GM19099 (cell line): ENCODE measurements at regions not wholly inside any gene's neighbourhood (a gene's known extent, or its start where the extent isn't known, plus 50 kb on each side); places are given as distances from the start of the nearest gene placed in this dataset.

Experiments used
- POLR2A ChIP-seq: IDR thresholded peaks from 3 replicates; pipeline ENCODE4 v1.6.1; 2011; ENCODE audit warnings: low read depth; ENCODE audit not compliant: insufficient read length; ENCODE audit errors: extremely low read depth

- TF ChIP-seq POLR2A = no peak
These were observed 265.2 kb upstream of the TLE3 start for GRCh38 chr15:70362886-70363285.

DNA sequence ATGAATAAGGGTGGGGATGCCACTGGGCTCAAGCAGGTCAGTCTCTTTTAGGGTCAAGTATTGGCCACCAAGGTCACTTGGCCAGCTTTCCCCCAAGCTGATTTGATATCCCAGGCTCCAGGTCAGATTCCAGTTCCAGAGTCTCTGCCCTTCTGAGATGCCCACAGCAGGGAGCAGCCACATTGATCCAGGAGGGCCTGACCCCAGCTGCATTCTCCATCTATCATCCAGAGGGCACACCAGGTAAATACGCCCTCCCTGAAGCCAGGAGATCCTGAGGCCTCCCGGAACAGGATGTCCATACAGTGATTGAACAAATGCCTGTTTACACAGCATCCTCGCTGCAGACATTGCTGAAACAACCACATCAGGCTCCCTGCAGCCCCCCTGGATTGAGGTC lies 264.6 kb upstream of the TLE3 start:
- TF ChIP-seq POLR2A = no peak

DNA sequence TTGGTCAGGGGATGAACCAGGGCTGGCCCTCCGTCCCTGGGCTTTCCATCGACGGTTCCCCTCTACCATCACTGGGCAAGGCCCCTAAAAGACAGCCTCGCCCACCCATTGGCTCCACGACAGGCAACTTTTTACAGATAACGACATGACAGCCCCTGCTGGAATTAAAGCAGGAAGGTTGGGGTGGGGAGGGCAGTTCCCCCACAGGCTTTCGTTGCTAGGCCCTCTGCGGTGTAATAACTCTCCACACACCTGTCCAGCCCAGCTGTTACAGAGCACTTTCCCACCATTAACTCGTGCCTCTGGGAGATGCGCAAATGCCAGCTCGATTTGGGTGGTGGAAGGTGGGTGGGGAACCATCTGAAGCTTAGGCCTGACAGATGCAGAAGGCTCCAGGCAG lies 264.2 kb upstream of the TLE3 start:
- TF ChIP-seq POLR2A = no peak

DNA sequence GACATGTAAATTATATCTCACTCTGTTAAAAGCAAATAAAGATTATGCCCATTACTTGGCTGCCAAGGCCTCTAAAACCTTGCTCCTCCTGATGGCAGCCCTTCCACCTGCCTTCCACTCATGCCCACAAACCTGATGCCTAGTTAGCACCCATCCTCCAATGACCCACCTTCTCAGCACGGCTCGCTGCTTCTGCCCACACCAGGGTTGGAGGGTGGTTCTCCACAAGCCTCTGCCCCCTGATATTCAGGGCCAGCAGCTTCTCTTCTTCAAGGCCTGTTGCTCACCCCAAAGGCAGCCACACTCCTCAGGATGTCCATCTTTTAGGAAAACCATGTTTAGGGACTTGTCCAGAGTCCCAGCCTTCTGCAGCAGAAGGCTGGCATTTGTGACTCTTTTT lies 263.4 kb upstream of the TLE3 start:
- TF ChIP-seq POLR2A = no peak

DNA sequence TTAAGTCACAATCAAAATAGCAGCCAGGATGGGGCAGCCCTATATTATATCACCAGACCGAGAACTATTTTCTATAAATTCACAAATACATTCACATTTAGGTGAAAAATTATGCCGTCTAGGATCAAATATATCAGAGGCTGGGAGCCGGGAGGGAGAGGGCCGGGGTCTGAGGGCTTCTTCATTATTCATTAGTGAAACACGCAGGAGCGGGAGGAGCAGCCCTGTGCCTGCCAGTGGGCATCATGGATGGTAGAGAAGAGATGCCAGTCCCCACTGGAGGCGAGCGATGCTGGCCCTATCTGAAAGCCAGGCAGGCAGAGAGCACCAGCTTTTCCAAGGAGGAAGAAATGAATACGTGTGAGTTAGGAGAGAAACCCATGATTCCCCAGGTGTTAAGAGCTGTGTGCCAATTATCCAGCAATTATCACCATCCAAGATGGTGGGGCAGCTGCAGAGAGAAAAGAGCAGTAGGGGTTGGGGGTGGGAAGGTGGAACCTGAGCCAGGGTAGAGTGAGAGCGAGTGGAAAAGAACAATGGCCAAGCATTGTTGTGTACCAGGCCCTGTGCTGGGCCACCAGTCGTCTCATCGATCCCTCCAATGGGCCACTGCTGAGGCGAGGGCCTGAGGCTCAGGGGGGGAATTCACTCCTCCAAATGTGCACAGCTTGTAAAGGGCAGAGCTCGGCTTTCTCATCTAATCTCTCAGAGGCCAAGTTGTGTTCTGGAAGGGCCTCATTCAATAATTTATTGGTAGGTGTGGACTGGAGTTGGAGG lies 261.3 kb upstream of the TLE3 start:
- TF ChIP-seq POLR2A = no peak

DNA sequence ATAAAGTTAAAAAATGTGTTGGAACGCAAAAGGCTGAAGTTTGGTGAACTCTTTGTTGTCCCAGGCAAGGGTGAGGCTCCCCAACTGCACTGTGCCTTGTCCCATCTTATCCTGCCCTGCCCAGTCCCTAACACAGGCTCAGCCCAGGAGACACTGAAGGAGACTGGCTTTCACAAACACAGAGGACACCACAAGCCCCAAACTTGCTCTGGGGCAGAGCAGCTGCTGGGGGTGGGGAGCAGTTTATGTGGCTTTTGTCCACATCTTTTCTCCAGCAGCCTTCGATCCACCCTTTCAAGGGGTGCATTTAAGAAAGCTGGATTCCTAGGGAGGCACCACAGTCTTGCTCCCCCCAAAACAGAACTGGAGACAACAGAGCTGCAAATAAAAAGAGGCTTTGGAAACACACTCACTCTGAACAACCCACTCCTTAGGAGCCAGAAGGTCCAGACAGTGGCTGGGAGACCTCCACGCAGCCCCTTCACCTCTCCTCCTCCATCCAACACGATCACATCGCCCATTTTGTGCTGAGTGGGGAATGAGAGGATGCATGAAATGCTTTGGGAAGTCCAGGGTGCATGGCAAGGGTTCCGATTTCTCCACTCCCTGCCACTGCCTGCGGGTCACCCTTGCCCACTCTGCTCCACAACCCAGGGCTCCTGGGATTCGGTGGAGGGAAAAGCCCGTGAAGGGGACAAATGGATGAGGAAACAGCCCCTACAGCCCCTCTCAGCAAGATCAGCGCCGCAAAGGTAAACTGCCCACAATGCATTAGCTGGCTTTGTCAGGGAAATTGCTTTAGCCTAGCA lies 260.5 kb upstream of the TLE3 start:
- TF ChIP-seq POLR2A = no peak

DNA sequence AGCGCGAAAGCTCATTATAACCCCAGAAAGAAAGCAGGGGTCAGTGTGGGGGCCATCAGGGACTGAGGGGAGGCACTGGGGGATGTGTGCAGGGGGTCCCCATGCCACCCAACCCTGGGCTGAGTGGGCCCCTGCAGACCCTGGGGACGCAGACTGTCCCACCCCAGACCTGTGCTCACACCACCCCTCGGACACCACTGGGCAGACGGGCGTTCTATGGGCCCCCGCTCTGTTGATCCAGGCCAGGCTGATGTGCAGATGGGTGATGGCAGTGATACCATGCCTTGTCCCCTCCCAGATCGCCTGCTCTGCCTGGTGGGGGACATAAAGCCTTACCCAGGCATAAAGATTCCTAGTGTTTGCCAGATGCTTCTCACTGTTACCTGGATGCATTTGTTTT lies 259.7 kb upstream of the TLE3 start:
- TF ChIP-seq POLR2A = no peak

- TF ChIP-seq POLR2A = no peak
These were observed 259.2 kb upstream of the TLE3 start for GRCh38 chr15:70356919-70357318.

- no peak for TF ChIP-seq POLR2A
These were observed 258.5 kb upstream of the TLE3 start for GRCh38 chr15:70356062-70356860.

DNA sequence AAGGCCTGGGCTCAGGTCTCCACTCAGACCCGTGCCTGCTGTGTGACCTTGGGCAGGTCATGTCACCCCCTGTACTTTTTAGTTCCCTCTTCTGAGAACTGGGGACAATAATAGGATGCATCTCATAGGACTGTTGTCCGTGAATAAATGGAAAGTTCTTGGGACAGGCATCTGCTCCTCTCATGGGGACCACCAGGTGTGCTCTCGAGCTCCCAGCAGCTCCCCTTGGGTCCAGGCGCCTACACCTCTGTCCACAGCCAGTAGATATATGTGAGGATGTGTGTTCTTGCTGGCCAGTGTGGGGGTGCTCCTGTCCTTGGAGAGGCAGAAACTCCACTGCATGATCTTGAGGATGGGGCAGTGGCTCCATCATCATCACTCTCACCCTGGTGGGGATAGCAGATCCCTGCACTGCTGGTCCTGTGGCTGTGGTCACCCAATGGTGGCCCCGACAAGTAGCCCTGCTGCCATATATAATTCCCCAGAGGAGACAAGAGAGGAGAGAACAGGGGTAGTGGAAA lies 257.6 kb upstream of the TLE3 start:
- no peak for TF ChIP-seq POLR2A

DNA sequence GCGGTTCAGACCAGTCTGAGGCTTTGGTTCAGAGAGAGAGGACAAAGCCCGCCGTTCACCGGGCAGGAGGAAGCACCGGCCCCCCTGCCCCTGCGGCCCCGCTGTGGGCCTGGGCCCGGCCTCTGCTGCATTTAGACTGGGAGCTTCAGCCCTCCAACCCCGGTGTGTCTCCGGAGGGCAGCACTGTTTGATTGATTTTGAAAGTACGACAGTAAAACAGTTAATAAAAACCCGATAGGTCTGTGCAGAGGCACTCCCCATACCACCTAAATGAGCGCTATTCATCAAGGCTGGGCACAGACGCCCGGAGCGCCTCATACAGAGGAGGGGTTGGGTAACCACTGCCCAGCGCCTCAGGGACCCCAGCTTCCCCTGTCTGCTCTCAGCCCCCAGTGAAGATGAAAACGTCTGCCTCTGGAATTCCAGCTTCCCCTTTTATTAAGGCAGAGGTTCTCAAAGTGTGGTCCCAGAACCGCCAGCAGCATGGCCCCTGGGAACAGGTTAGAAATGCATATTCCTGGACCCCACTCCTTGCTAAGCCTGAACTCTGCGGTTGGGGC lies 256.7 kb upstream of the TLE3 start:
- no peak for TF ChIP-seq POLR2A

- no peak for TF ChIP-seq POLR2A
These were observed 256.1 kb upstream of the TLE3 start for GRCh38 chr15:70353606-70354345.

- no peak for TF ChIP-seq POLR2A
These were observed 254.4 kb upstream of the TLE3 start for GRCh38 chr15:70351941-70352774.

DNA sequence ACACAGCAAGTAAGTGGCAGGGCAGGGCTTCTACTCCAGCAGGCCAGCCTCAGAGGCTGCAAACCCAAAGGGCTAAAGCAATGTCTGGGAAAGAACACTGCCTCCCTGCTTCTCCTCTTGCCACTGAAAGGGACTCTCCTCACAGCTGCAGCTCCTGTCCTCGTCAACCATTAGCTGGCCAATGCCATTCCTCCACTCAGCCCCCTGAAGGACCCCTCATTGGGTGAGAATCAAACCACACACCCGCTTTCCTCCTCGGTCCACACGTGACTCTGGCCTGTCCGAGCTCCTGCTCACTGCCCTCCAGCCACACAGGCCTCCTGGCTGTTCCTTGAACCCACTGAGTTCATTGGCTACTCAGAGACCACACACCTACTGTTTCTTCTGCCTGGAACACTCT lies 253.7 kb upstream of the TLE3 start:
- no peak for TF ChIP-seq POLR2A
